ENCODE measurements at regions not wholly inside any gene's neighbourhood (a gene's known extent, or its start where the extent isn't known, plus 50 kb on each side); places are given as distances from the start of the nearest gene placed in this dataset.

GRCh38 chr10:105473170-105473569, 832.1 kb downstream of the SORCS3 start:
- TF ChIP-seq, protein P1, sequence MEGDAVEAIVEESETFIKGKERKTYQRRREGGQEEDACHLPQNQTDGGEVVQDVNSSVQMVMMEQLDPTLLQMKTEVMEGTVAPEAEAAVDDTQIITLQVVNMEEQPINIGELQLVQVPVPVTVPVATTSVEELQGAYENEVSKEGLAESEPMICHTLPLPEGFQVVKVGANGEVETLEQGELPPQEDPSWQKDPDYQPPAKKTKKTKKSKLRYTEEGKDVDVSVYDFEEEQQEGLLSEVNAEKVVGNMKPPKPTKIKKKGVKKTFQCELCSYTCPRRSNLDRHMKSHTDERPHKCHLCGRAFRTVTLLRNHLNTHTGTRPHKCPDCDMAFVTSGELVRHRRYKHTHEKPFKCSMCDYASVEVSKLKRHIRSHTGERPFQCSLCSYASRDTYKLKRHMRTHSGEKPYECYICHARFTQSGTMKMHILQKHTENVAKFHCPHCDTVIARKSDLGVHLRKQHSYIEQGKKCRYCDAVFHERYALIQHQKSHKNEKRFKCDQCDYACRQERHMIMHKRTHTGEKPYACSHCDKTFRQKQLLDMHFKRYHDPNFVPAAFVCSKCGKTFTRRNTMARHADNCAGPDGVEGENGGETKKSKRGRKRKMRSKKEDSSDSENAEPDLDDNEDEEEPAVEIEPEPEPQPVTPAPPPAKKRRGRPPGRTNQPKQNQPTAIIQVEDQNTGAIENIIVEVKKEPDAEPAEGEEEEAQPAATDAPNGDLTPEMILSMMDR (IDR thresholded peaks at IDR 0.05; ENCODE audit: poor library complexity) = no peak
- TF ChIP-seq EZH2 (IDR thresholded peaks at IDR 0.05; ENCODE audit: borderline replicate concordance) (no peak), EZH2phosphoT487 (IDR thresholded peaks at IDR 0.05; ENCODE audit: low read depth, severe bottlenecking, unreplicated experiment) (no peak)
